H1 (cell line): ENCODE measurements at regions not wholly inside any gene's neighbourhood (a gene's known extent, or its start where the extent isn't known, plus 50 kb on each side); places are given as distances from the start of the nearest gene placed in this dataset.

Source experiments
- CTCF ChIA-PET: fragments of 300-600 bp; sonication (Branson Sonifier 250); formaldehyde crosslinking; loops from one replicate; lab custom pipeline; 2021; ENCODE audit not compliant: partially characterized antibody; lab: Charles Lee
- POLR2A ChIA-PET: fragments of 300-600 bp; sonication (Branson Sonifier 250); formaldehyde crosslinking; loops from one replicate; lab custom pipeline; 2021; ENCODE audit warnings: inconsistent platforms; ENCODE audit not compliant: partially characterized antibody; lab: Charles Lee
- DNase-seq, 2 experiments: peaks; one replicate each; pipeline versions ENCODE4 v3.0.0 to v3.0.0-alpha.2; 2010 to 2022; ENCODE audit warnings: low spot score in 2 of 2, low read depth in 1 of 2, mixed read lengths in 1 of 2
- FAIRE-seq: peaks from 2 replicates; lab custom pipeline; 2011; peaks lifted over from hg19 to GRCh38; lab: Jason Lieb, UNC
- H2AFZ ChIP-seq: 2 replicates; pipeline ENCODE4 v1.8.1; 2012; ENCODE audit warnings: low read length, inconsistent platforms
- H2AK5ac ChIP-seq: 2 replicates; pipeline ENCODE4 v1.6.1; 2013; ENCODE audit warnings: low read depth, low read length
- H2BK120ac ChIP-seq: replicated peaks from 2 replicates; pipeline ENCODE3; 2013; ENCODE audit warnings: low read depth, low read length, inconsistent platforms
- H2BK12ac ChIP-seq: 2 replicates; pipeline ENCODE4 v1.6.1; 2013; ENCODE audit warnings: low read depth, low read length
- H2BK15ac ChIP-seq: 2 replicates; pipeline ENCODE4 v1.6.1; 2013; ENCODE audit warnings: low read length
- H2BK20ac ChIP-seq: 2 replicates; pipeline ENCODE4 v1.6.1; 2013; ENCODE audit warnings: low read length
- H2BK5ac ChIP-seq: 2 replicates; pipeline ENCODE4 v1.6.1; 2013; ENCODE audit warnings: low read depth, low read length
- H3K14ac ChIP-seq: 2 replicates; pipeline ENCODE4 v1.6.1; 2013; ENCODE audit warnings: inconsistent platforms; ENCODE audit not compliant: insufficient read length
- H3K18ac ChIP-seq: 2 replicates; pipeline ENCODE4 v1.6.1; 2013; ENCODE audit warnings: low read length; ENCODE audit errors: extremely low read depth
- H3K23ac ChIP-seq: 2 replicates; pipeline ENCODE4 v1.6.1; 2013; ENCODE audit warnings: inconsistent platforms; ENCODE audit not compliant: insufficient read length
- H3K23me2 ChIP-seq: 2 replicates; pipeline ENCODE4 v1.6.1; 2013; ENCODE audit warnings: low read depth, low read length
- H3K27ac ChIP-seq: 2 replicates; pipeline ENCODE4 v1.6.1; 2011; ENCODE audit warnings: low read depth, low read length, inconsistent platforms
- H3K27me3 ChIP-seq, 4 experiments: replicated peaks in 1 of 4; 1 replicate in 1 of 4; 2 replicates in 3 of 4; pipeline versions ENCODE4 v1.6.1 to v1.8.1; 2011 to 2013; ENCODE audit warnings: low read length in 3 of 4, mild to moderate bottlenecking in 3 of 4, inconsistent platforms in 2 of 4, mixed read lengths in 2 of 4, moderate library complexity in 1 of 4; ENCODE audit not compliant: control insufficient read depth in 3 of 4, insufficient read depth in 3 of 4; ENCODE audit errors: extremely low read depth in 1 of 4
- H3K36me3 ChIP-seq, 4 experiments: 2 replicates each; pipeline versions ENCODE4 v1.6.1 to v1.8.1; 2011 to 2013; ENCODE audit warnings: mild to moderate bottlenecking in 4 of 4, low read length in 3 of 4, moderate library complexity in 2 of 4, control low read depth in 1 of 4, inconsistent platforms in 1 of 4; ENCODE audit not compliant: insufficient read depth in 4 of 4, control insufficient read depth in 2 of 4
- H3K4ac ChIP-seq: replicated peaks from 2 replicates; pipeline ENCODE3; 2013; ENCODE audit warnings: low read length, low read depth, mixed read lengths, inconsistent platforms; ENCODE audit not compliant: insufficient read length
- H3K4me1 ChIP-seq, 4 experiments: replicated peaks in 1 of 4; 1 replicate in 1 of 4; 2 replicates in 3 of 4; pipeline versions ENCODE4 v1.6.1 to v1.8.1; 2011 to 2013; ENCODE audit warnings: low read length in 3 of 4, inconsistent platforms in 2 of 4, mixed read lengths in 1 of 4; ENCODE audit not compliant: insufficient read depth in 4 of 4, control insufficient read depth in 3 of 4
- H3K4me2 ChIP-seq, 2 experiments: 2 replicates each; pipeline versions ENCODE4 v1.6.1 to v1.8.1; 2011 to 2013; ENCODE audit warnings: low read depth in 2 of 2, low read length in 2 of 2, control low read depth in 1 of 2, inconsistent platforms in 1 of 2, mild to moderate bottlenecking in 1 of 2; ENCODE audit not compliant: insufficient read depth in 1 of 2
- H3K4me3 ChIP-seq, 4 experiments: fragments of 200-600, 300-600 bp in 1 of 4; sonication (generic), shearing (Covaris generic), sonication (Bioruptor Twin) in 1 of 4; 2 replicates each; pipeline versions ENCODE4 v1.5.1 to v1.8.1; 2011 to 2016; ENCODE audit warnings: low read length in 4 of 4, low read depth in 3 of 4, control low read depth in 2 of 4, inconsistent platforms in 2 of 4, mild to moderate bottlenecking in 2 of 4, mixed read lengths in 1 of 4, moderate library complexity in 1 of 4; ENCODE audit not compliant: insufficient read depth in 2 of 4; ENCODE audit errors: extremely low read depth in 1 of 4
- H3K56ac ChIP-seq: replicated peaks from 2 replicates; pipeline ENCODE3; 2013; ENCODE audit warnings: low read depth, mild to moderate bottlenecking, mixed read lengths, low read length, inconsistent platforms; ENCODE audit not compliant: insufficient read length
- H3K79me1 ChIP-seq: 2 replicates; pipeline ENCODE4 v1.6.1; 2013; ENCODE audit warnings: low read depth, low read length, control low read depth
- H3K79me2 ChIP-seq, 2 experiments: 2 replicates each; pipeline versions ENCODE4 v1.6.1 to v1.8.1; 2012 to 2013; ENCODE audit warnings: low read length in 2 of 2, mild to moderate bottlenecking in 2 of 2, inconsistent platforms in 1 of 2; ENCODE audit not compliant: insufficient read depth in 2 of 2, control insufficient read depth in 1 of 2
- H3K9ac ChIP-seq, 4 experiments: replicated peaks in 1 of 4; 1 replicate in 1 of 4; 2 replicates in 3 of 4; pipeline versions ENCODE4 v1.6.1 to v1.8.1; 2011 to 2013; ENCODE audit warnings: low read depth in 3 of 4, low read length in 3 of 4, control low read depth in 2 of 4, mild to moderate bottlenecking in 2 of 4, moderate library complexity in 2 of 4, inconsistent platforms in 1 of 4; ENCODE audit errors: extremely low read depth in 1 of 4
- H3K9me3 ChIP-seq, 2 experiments: 2 replicates each; pipeline versions ENCODE4 v1.6.1 to v1.8.1; 2012 to 2013; ENCODE audit warnings: mild to moderate bottlenecking in 2 of 2, moderate library complexity in 2 of 2, control low read depth in 1 of 2, inconsistent platforms in 1 of 2, low read depth in 1 of 2, low read length in 1 of 2, mixed read lengths in 1 of 2; ENCODE audit not compliant: insufficient read depth in 2 of 2
- H4K20me1 ChIP-seq, 2 experiments: replicated peaks in 1 of 2; 2 replicates each; pipeline versions ENCODE3 to v1.8.1; 2011 to 2013; ENCODE audit warnings: inconsistent platforms in 2 of 2, low read length in 2 of 2, mild to moderate bottlenecking in 1 of 2; ENCODE audit not compliant: insufficient read depth in 2 of 2, control insufficient read depth in 1 of 2
- H4K5ac ChIP-seq: 2 replicates; pipeline ENCODE4 v1.6.1; 2013; ENCODE audit warnings: low read length, low read depth, mixed read lengths, inconsistent platforms; ENCODE audit not compliant: insufficient read length
- H4K8ac ChIP-seq: 2 replicates; pipeline ENCODE4 v1.8.0; 2013; ENCODE audit warnings: mild to moderate bottlenecking, moderate library complexity, low read length, inconsistent platforms; ENCODE audit not compliant: insufficient read depth; ENCODE audit errors: extremely low read depth
- H4K91ac ChIP-seq: replicated peaks from 2 replicates; pipeline ENCODE3; 2013; ENCODE audit warnings: low read length, mixed read lengths, inconsistent platforms; ENCODE audit not compliant: insufficient read length
- ASH2L ChIP-seq: fragments of 200-600, 300-600 bp; sonication (generic); IDR thresholded peaks from one replicate; pipeline ENCODE4 v1.7.1; 2017; ENCODE audit warnings: low read length
- BACH1 ChIP-seq: IDR thresholded peaks from 2 replicates; pipeline ENCODE4 v1.6.1; 2012; ENCODE audit warnings: low read length, improper control_type of control experiment
- FOSL1 ChIP-seq: IDR thresholded peaks from 2 replicates; pipeline ENCODE4 v1.6.1; 2011; ENCODE audit warnings: mild to moderate bottlenecking, low read depth, low read length, moderate library complexity; ENCODE audit not compliant: insufficient read depth
- HDAC2 ChIP-seq, 2 experiments: fragments of 300-600 bp in 1 of 2; sonication (generic) in 1 of 2; IDR thresholded peaks; 2 replicates each; pipeline ENCODE4 v1.6.1; 2011 to 2012; ENCODE audit warnings: low read depth in 2 of 2, low read length in 2 of 2, mild to moderate bottlenecking in 2 of 2, moderate library complexity in 2 of 2, borderline replicate concordance in 1 of 2, inconsistent platforms in 1 of 2
- HDAC6 ChIP-seq: IDR thresholded peaks from one replicate; pipeline ENCODE4 v1.7.1; 2012; ENCODE audit warnings: low read depth, mild to moderate bottlenecking, inconsistent platforms, low read length, moderate library complexity
- PHF8 ChIP-seq: fragments of 200-600 bp; sonication (generic); conservative IDR thresholded peaks from 2 replicates; pipeline ENCODE4 v1.7.1; 2012; ENCODE audit warnings: low read depth, mild to moderate bottlenecking, inconsistent platforms, low read length, moderate library complexity
- POU5F1 ChIP-seq: IDR thresholded peaks from 2 replicates; pipeline ENCODE4 v1.6.1; 2011; ENCODE audit warnings: low read depth, mild to moderate bottlenecking, low read length, moderate library complexity
- SRF ChIP-seq: IDR thresholded peaks from 2 replicates; pipeline ENCODE4 v1.6.1; 2011; ENCODE audit warnings: mild to moderate bottlenecking, low read depth, low read length, moderate library complexity
- SUZ12 ChIP-seq: fragments of 200-600 bp; sonication (generic); IDR thresholded peaks from 2 replicates; pipeline ENCODE4 v1.6.1; 2012; ENCODE audit warnings: mild to moderate bottlenecking, inconsistent platforms, low read length, moderate library complexity, mixed read lengths
- TAF7 ChIP-seq: optimal IDR thresholded peaks from 2 replicates; pipeline ENCODE3; 2011; ENCODE audit warnings: low read depth, mild to moderate bottlenecking, inconsistent platforms, low read length, moderate library complexity, borderline replicate concordance
- WGBS, 2 experiments: shearing (Covaris generic) in 1 of 2; methylation state at CpG; one replicate each; pipeline versions ENCODE4 v1.1.6 to v1.1.7; 2013 to 2015; ENCODE audit warnings: low lambda C conversion rate in 2 of 2, mixed read lengths in 2 of 2, inconsistent platforms in 1 of 2, low coverage in 1 of 2, missing lambda C conversion rate in 1 of 2; ENCODE audit not compliant: insufficient replicate concordance in 2 of 2, insufficient coverage in 1 of 2, insufficient read length in 1 of 2; ENCODE audit errors: extremely low coverage in 1 of 2, missing lambda C conversion rate in 1 of 2; 5-methylcytosine and 5-hydroxymethylcytosine counted together
- TF ChIP-seq, protein P1 (sequence below): IDR thresholded peaks from 2 replicates; pipeline ENCODE4 v1.6.1; 2012; ENCODE audit warnings: inconsistent platforms
- TF ChIP-seq, protein P2 (sequence below): IDR thresholded peaks from 2 replicates; pipeline ENCODE4 v1.6.1; 2012; ENCODE audit warnings: inconsistent platforms

DNA sequence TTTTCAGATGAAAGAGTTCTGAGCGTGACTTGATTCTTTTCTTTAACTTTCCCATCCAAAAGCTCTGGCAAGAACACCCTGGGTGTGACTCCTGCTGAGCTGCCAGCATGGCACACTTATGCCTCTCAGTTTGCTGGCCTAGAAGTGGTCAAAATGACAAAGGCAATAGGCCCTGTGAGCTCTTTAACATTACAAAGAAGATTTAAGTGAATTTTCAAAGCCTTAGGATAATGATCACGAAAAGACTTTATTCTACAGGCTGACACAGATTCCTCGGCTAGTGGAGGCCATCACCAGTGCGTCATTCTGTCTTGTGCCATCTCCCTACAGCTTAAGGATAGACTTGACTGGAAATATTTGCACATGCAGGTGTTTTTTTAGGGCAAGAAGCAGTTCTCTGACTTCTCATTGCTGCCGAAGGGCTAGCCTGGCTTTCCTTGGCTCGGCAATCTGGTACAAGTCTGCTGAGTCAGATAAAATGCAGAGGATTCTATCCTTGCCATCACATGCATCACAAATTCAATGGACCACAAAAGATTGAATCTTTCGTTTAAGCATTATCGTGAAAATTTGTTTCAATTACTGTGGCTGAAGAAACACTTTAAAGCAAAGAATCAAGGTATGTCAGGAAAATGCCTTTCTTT lies 311.5 kb downstream of the COX7C start:
- Histone ChIP-seq H3K27me3 (peaks cover 0 to 3% (median 0%) of the 10 kb centered on the region in 4 experiments; a peak in 2 of 7 replicates), H2BK120ac (no peak overlapping the region), H3K79me2 (no peaks in the 10 kb centered on the region), H3K56ac (no peak overlapping the region), H3K4me3 (peak overlapping the region in 1 of 4 experiments; percentile 32; a peak in 2 of 8 replicates), H2AK5ac (no peak overlapping the region), H3K23ac (no peak overlapping the region), H2AFZ (no peak overlapping the region), H3K4me2 (peak overlapping the region; percentile 46 to 54), H3K18ac (no peak overlapping the region; the same call in 1 of the 2 replicates), H3K79me1 (no peaks in the 10 kb centered on the region), H4K91ac (no peak overlapping the region), H2BK15ac (no peak overlapping the region), H3K9ac (no peak overlapping the region), H4K20me1 (no peaks in the 10 kb centered on the region), H2BK20ac (no peak overlapping the region), H2BK12ac (no peak overlapping the region), H3K36me3 (no peaks in the 10 kb centered on the region), H3K27ac (no peak overlapping the region), H2BK5ac (no peak overlapping the region), H3K4ac (no peak overlapping the region), H4K5ac (no peak overlapping the region), H4K8ac (no peak overlapping the region), H3K4me1 (peaks cover 4 to 15% (median 12%) of the 10 kb centered on the region in 4 experiments; a peak in 6 of 7 replicates), H3K23me2 (no peaks in the 10 kb centered on the region), H3K14ac (no peak overlapping the region), H3K9me3 (no peaks in the 10 kb centered on the region)
- peak; percentile 57 to 70 for DNase-seq
- FAIRE-seq, result peak; percentile 98
- CTCF ChIA-PET, result no interaction called here
- 18% methylated on average over 8 of the region's 8 CpGs; no CpG with 5 or more reads in 1 of the 2 experiments for WGBS, 2 experiments
- POLR2A ChIA-PET, result no interaction called here
- TF ChIP-seq HDAC6, result no peak
- no peak for TF ChIP-seq SRF
- TF ChIP-seq FOSL1, result no peak
- TF ChIP-seq SUZ12, result no peak
- no peak for TF ChIP-seq TAF7
- TF ChIP-seq, protein P1, sequence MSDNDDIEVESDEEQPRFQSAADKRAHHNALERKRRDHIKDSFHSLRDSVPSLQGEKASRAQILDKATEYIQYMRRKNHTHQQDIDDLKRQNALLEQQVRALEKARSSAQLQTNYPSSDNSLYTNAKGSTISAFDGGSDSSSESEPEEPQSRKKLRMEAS, result peak; percentile 41; the same call in 1 of the 2 replicates
- TF ChIP-seq ASH2L, result peak; percentile 53
- TF ChIP-seq POU5F1, result 0 out of 2 replicates have a peak, but pooled peaks have one; percentile 65
- TF ChIP-seq PHF8, result no peak
- TF ChIP-seq HDAC2 (IDR thresholded peaks at IDR 0.05; ENCODE audit: borderline replicate concordance in 1 of 2, low read depth in 2 of 2, low read length in 2 of 2), result peak; percentile 92 to 99; a peak in 3 of 4 replicates
- TF ChIP-seq BACH1, result 0 out of 2 replicates have a peak, but pooled peaks have one; percentile 21
- TF ChIP-seq, protein P2, sequence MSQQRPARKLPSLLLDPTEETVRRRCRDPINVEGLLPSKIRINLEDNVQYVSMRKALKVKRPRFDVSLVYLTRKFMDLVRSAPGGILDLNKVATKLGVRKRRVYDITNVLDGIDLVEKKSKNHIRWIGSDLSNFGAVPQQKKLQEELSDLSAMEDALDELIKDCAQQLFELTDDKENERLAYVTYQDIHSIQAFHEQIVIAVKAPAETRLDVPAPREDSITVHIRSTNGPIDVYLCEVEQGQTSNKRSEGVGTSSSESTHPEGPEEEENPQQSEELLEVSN, result no peak
